Gastrocnemius medialis (tissue), 4 donors: ENCODE measurements at regions not wholly inside any gene's neighbourhood (a gene's known extent, or its start where the extent isn't known, plus 50 kb on each side); places are given as distances from the start of the nearest gene placed in this dataset.

Experiments
- ATAC-seq, 2 donors: fragments of 150-250 bp; one replicate each; pipeline ENCODE4 v1.9.1; 2016
- DNase-seq, 2 donors: peaks; one replicate each; pipeline ENCODE4 v3.0.0-alpha.2; 2019
- H3K27ac ChIP-seq, 4 donors: fragments of 200-600 bp; sonication (generic); 1 replicate in 1 of 4; 2 replicates in 3 of 4; pipeline ENCODE4 v1.5.1; 2016 to 2018; ENCODE audit warnings: mild to moderate bottlenecking in 2 of 4, moderate library complexity in 1 of 4
- H3K27me3 ChIP-seq, 3 donors: fragments of 200-600 bp; sonication (generic) in 2 of 3; 1 replicate in 1 of 3; 2 replicates in 2 of 3; pipeline versions ENCODE4 v1.5.1 to v1.6.0; 2016 to 2019; ENCODE audit warnings: mild to moderate bottlenecking in 1 of 3, moderate library complexity in 1 of 3
- H3K36me3 ChIP-seq, 2 donors: fragments of 200-600 bp; sonication (generic) in 1 of 2; one replicate each; pipeline ENCODE4 v1.5.1; 2017 to 2018
- H3K4me1 ChIP-seq, 2 donors: fragments of 200-600 bp; sonication (generic) in 1 of 2; one replicate each; pipeline ENCODE4 v1.5.1; 2016 to 2017; ENCODE audit warnings: mild to moderate bottlenecking in 2 of 2
- H3K4me3 ChIP-seq, 4 donors: fragments of 200-600 bp; sonication (generic) in 3 of 4; 1 replicate in 1 of 4; 2 replicates in 3 of 4; pipeline ENCODE4 v1.5.1; 2016 to 2019; ENCODE audit warnings: mild to moderate bottlenecking in 2 of 4
- H3K9me3 ChIP-seq, 3 donors: fragments of 200-600 bp; sonication (generic) in 2 of 3; 1 replicate in 1 of 3; 2 replicates in 2 of 3; pipeline ENCODE4 v1.5.1; 2016 to 2019
- CTCF ChIP-seq, 5 experiments: fragments of 450-650 bp in 3 of 5; fragments of 200-600 bp in 2 of 5; sonication (generic) in 2 of 5; IDR thresholded peaks in 4 of 5; conservative IDR thresholded peaks in 1 of 5; 1 replicate in 4 of 5; 2 replicates in 1 of 5; pipeline ENCODE4 v1.5.1; 2016 to 2019; ENCODE audit warnings: antibody characterized with exemption in 5 of 5, mild to moderate bottlenecking in 3 of 5, moderate library complexity in 3 of 5
- POLR2A ChIP-seq, 2 donors: fragments of 450-650 bp; IDR thresholded peaks; one replicate each; pipeline ENCODE4 v1.6.1; 2017; ENCODE audit warnings: antibody characterized with exemption in 2 of 2, mild to moderate bottlenecking in 2 of 2, moderate library complexity in 2 of 2
- in situ Hi-C, 4 donors: fragments of 200-750 bp; cut with MboI; loops; one replicate each; pipeline versions ENCODE4 v1.15.0 to v1.8.0; 2017; ENCODE audit warnings: low sequenced_read_pairs in 4 of 4
- intact Hi-C: fragments of 100-400 bp; cut with DNase I; formaldehyde crosslinking; loops from one replicate; pipeline ENCODE4 v1.15.1; 2023; ENCODE audit warnings: low total_unique reads

GRCh38 chr7:3243256-3243655 lies 57.8 kb upstream of the SDK1 start:
- no peak for TF ChIP-seq POLR2A (IDR thresholded peaks at IDR 0.05)
- TF ChIP-seq CTCF (IDR thresholded peaks at IDR 0.05 in 4 of 5, conservative IDR thresholded peaks at IDR 0.05 in 1 of 5) = no peak
- intact Hi-C loops (no loop called here), in situ Hi-C loops (no loop called here)
- no peaks in the 10 kb centered on the region for H3K4me1 ChIP-seq
- H3K9me3 ChIP-seq = no peaks in the 10 kb centered on the region
- no peaks in the 10 kb centered on the region for H3K36me3 ChIP-seq
- DNase-seq (no peak), ATAC-seq (no peak)
- no peak overlapping the region for H3K4me3 ChIP-seq
- H3K27me3 ChIP-seq = no peaks in the 10 kb centered on the region
- no peak overlapping the region for H3K27ac ChIP-seq

- H3K36me3 ChIP-seq = no peaks in the 10 kb centered on the region
- no peaks in the 10 kb centered on the region for H3K27me3 ChIP-seq
- in situ Hi-C loops (no loop called here), intact Hi-C loops (no loop called here)
- no peak overlapping the region for H3K27ac ChIP-seq
- H3K4me1 ChIP-seq = no peaks in the 10 kb centered on the region
- TF ChIP-seq POLR2A (IDR thresholded peaks at IDR 0.05) = no peak
- TF ChIP-seq CTCF (IDR thresholded peaks at IDR 0.05 in 4 of 5, conservative IDR thresholded peaks at IDR 0.05 in 1 of 5) = no peak
- no peaks in the 10 kb centered on the region for H3K9me3 ChIP-seq
- DNase-seq (no peak), ATAC-seq (no peak)
- H3K4me3 ChIP-seq = no peak overlapping the region
These were observed 57.4 kb upstream of the SDK1 start for GRCh38 chr7:3243680-3244079.

- H3K27me3 ChIP-seq = no peaks in the 10 kb centered on the region
- no peak overlapping the region for H3K4me3 ChIP-seq
- H3K27ac ChIP-seq = no peak overlapping the region
- no peaks in the 10 kb centered on the region for H3K4me1 ChIP-seq
- no peak for ATAC-seq
- H3K36me3 ChIP-seq = no peaks in the 10 kb centered on the region
- H3K9me3 ChIP-seq = no peaks in the 10 kb centered on the region
- TF ChIP-seq CTCF (IDR thresholded peaks at IDR 0.05 in 4 of 5, conservative IDR thresholded peaks at IDR 0.05 in 1 of 5) (no peak), POLR2A (IDR thresholded peaks at IDR 0.05) (no peak)
- no peak for DNase-seq
- intact Hi-C loops (no loop called here), in situ Hi-C loops (no loop called here)
These were observed 56.7 kb upstream of the SDK1 start for GRCh38 chr7:3244241-3244814.

GRCh38 chr7:3245077-3245476 lies 56.0 kb upstream of the SDK1 start:
- no peaks in the 10 kb centered on the region for H3K9me3 ChIP-seq
- no peaks in the 10 kb centered on the region for H3K36me3 ChIP-seq
- TF ChIP-seq POLR2A (IDR thresholded peaks at IDR 0.05) = no peak
- no peak for TF ChIP-seq CTCF (IDR thresholded peaks at IDR 0.05 in 4 of 5, conservative IDR thresholded peaks at IDR 0.05 in 1 of 5)
- in situ Hi-C loops = no loop called here
- no peaks in the 10 kb centered on the region for H3K27me3 ChIP-seq
- intact Hi-C loops = no loop called here
- DNase-seq (no peak), ATAC-seq (no peak)
- H3K4me1 ChIP-seq = no peaks in the 10 kb centered on the region
- H3K27ac ChIP-seq = no peak overlapping the region
- H3K4me3 ChIP-seq = no peak overlapping the region

GRCh38 chr7:3245721-3246120 lies 55.3 kb upstream of the SDK1 start:
- H3K4me3 ChIP-seq = no peak overlapping the region
- no peak for DNase-seq
- ATAC-seq = no peak
- in situ Hi-C loops (no loop called here), intact Hi-C loops (no loop called here)
- no peaks in the 10 kb centered on the region for H3K4me1 ChIP-seq
- no peaks in the 10 kb centered on the region for H3K27me3 ChIP-seq
- TF ChIP-seq POLR2A (IDR thresholded peaks at IDR 0.05) = no peak
- TF ChIP-seq CTCF (IDR thresholded peaks at IDR 0.05 in 4 of 5, conservative IDR thresholded peaks at IDR 0.05 in 1 of 5) = no peak
- H3K27ac ChIP-seq = no peak overlapping the region
- no peaks in the 10 kb centered on the region for H3K9me3 ChIP-seq
- no peaks in the 10 kb centered on the region for H3K36me3 ChIP-seq
